ENCODE measurements at regions not wholly inside any gene's neighbourhood (a gene's known extent, or its start where the extent isn't known, plus 50 kb on each side); places are given as distances from the start of the nearest gene placed in this dataset.

- Histone ChIP-seq H3K4me1 (no peaks in the 10 kb centered on the region), H3K36me3 (no peaks in the 10 kb centered on the region), H3K27ac (no peak overlapping the region), H3K4me3 (no peak overlapping the region), H3K27me3 (no peaks in the 10 kb centered on the region), H3K9me3 (no peaks in the 10 kb centered on the region)
- intact Hi-C loops (cut with DNase I; ENCODE audit: low total_unique reads) (no loop called here), in situ Hi-C loops (cut with MboI; ENCODE audit: low sequenced_read_pairs in 4 of 4) (no loop called here)
- DNase-seq, result no peak
- TF ChIP-seq POLR2A (IDR thresholded peaks at IDR 0.05), result no peak
- TF ChIP-seq, protein P1, sequence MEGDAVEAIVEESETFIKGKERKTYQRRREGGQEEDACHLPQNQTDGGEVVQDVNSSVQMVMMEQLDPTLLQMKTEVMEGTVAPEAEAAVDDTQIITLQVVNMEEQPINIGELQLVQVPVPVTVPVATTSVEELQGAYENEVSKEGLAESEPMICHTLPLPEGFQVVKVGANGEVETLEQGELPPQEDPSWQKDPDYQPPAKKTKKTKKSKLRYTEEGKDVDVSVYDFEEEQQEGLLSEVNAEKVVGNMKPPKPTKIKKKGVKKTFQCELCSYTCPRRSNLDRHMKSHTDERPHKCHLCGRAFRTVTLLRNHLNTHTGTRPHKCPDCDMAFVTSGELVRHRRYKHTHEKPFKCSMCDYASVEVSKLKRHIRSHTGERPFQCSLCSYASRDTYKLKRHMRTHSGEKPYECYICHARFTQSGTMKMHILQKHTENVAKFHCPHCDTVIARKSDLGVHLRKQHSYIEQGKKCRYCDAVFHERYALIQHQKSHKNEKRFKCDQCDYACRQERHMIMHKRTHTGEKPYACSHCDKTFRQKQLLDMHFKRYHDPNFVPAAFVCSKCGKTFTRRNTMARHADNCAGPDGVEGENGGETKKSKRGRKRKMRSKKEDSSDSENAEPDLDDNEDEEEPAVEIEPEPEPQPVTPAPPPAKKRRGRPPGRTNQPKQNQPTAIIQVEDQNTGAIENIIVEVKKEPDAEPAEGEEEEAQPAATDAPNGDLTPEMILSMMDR (IDR thresholded peaks at IDR 0.05 in 4 of 5, conservative IDR thresholded peaks at IDR 0.05 in 1 of 5), result no peak
- ATAC-seq, result no peak
Observed at GRCh38 chr4:14025891-14026290, 398.4 kb upstream of the BOD1L1 start.

DNA sequence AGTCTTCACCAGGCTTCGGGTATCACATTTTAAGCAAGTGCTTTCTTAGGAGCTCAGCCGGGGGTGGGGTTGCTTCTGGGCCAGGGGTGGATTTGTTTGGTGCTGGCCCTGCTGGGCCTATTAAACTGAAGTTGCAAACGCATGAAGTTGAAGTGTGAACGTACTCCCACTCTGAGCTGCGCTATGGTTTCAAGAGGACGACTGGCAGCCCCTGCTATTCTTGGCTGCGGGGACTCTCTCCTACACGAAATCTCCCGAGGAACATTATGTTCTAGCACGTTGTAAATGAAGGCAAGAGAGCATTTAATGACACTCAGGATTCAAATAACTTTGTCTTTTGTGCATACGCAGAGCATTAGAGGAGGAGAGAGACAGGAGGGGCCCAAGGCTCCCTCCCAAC lies 401.3 kb upstream of the BOD1L1 start:
- intact Hi-C loops (cut with DNase I; ENCODE audit: low total_unique reads) (no loop called here), in situ Hi-C loops (cut with MboI; ENCODE audit: low sequenced_read_pairs in 4 of 4) (no loop called here)
- ATAC-seq (no peak), DNase-seq (no peak)
- H3K4me3 ChIP-seq, result no peak overlapping the region
- no peaks in the 10 kb centered on the region for H3K36me3 ChIP-seq
- H3K27me3 ChIP-seq, result no peaks in the 10 kb centered on the region
- no peak overlapping the region for H3K27ac ChIP-seq
- TF ChIP-seq, protein P1 (IDR thresholded peaks at IDR 0.05 in 4 of 5, conservative IDR thresholded peaks at IDR 0.05 in 1 of 5), result no peak
- no peak for TF ChIP-seq POLR2A (IDR thresholded peaks at IDR 0.05)
- no peaks in the 10 kb centered on the region for H3K4me1 ChIP-seq
- H3K9me3 ChIP-seq, result no peaks in the 10 kb centered on the region

DNA sequence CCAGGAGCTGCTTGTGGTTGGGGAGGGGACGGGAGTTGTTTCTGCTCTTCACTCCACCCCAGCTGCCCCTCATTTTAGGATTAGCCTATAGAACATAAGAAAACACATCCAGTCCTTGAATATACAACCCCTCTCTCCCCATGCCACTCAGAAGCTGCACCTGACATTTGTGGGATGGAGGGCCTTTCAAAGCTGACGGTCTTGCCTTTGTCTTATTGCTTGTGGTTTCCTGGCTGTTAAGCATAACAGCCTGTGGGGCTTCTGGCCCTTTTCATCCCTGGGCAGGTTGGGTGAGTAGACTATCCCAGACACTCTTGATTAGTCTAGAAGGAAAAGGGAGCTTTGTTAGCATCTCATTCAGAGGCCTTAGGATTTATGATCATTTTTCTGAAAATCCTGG lies 407.6 kb upstream of the BOD1L1 start:
- DNase-seq, result no peak
- Histone ChIP-seq H3K4me3 (no peak overlapping the region), H3K9me3 (no peaks in the 10 kb centered on the region), H3K27me3 (no peaks in the 10 kb centered on the region), H3K4me1 (no peaks in the 10 kb centered on the region), H3K27ac (no peak overlapping the region), H3K36me3 (no peaks in the 10 kb centered on the region)
- in situ Hi-C loops (cut with MboI; ENCODE audit: low sequenced_read_pairs in 4 of 4), result no loop called here
- ATAC-seq, result no peak
- no peak for TF ChIP-seq POLR2A (IDR thresholded peaks at IDR 0.05)
- TF ChIP-seq, protein P1 (IDR thresholded peaks at IDR 0.05 in 4 of 5, conservative IDR thresholded peaks at IDR 0.05 in 1 of 5), result no peak
- intact Hi-C loops (cut with DNase I; ENCODE audit: low total_unique reads), result no loop called here

DNA sequence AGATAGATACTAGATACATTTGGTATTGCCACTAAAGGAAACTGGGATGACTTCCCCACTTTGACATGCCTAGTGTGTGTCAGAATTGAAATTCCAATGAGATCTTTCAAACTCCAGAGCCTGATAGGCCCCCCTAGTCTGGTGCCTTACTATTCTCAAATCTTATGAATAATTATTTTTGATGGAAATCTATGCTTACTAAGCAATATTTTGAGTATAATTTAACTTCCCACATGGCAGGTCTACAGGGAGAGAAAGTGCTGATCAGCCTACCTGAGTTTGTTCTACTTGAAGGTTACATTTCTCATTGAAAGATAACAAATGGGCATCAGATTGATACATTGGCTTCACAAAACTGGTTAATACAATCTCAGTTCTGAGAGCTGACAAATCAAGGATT lies 415.7 kb upstream of the BOD1L1 start:
- Histone ChIP-seq H3K4me3 (no peak overlapping the region), H3K27ac (no peak overlapping the region), H3K27me3 (no peaks in the 10 kb centered on the region), H3K4me1 (no peaks in the 10 kb centered on the region), H3K9me3 (no peaks in the 10 kb centered on the region), H3K36me3 (no peaks in the 10 kb centered on the region)
- TF ChIP-seq POLR2A (IDR thresholded peaks at IDR 0.05), result no peak
- TF ChIP-seq, protein P1 (IDR thresholded peaks at IDR 0.05 in 4 of 5, conservative IDR thresholded peaks at IDR 0.05 in 1 of 5), result no peak
- DNase-seq (no peak), ATAC-seq (no peak)
- intact Hi-C loops (cut with DNase I; ENCODE audit: low total_unique reads), result no loop called here
- in situ Hi-C loops (cut with MboI; ENCODE audit: low sequenced_read_pairs in 4 of 4), result no loop called here

GRCh38 chr4:14046642-14047041 lies 419.1 kb upstream of the BOD1L1 start:
- ATAC-seq (no peak), DNase-seq (no peak)
- H3K4me1 ChIP-seq, result no peaks in the 10 kb centered on the region
- in situ Hi-C loops (cut with MboI; ENCODE audit: low sequenced_read_pairs in 4 of 4) (no loop called here), intact Hi-C loops (cut with DNase I; ENCODE audit: low total_unique reads) (no loop called here)
- no peaks in the 10 kb centered on the region for H3K36me3 ChIP-seq
- H3K9me3 ChIP-seq, result no peaks in the 10 kb centered on the region
- TF ChIP-seq, protein P1 (IDR thresholded peaks at IDR 0.05 in 4 of 5, conservative IDR thresholded peaks at IDR 0.05 in 1 of 5), result no peak
- no peak for TF ChIP-seq POLR2A (IDR thresholded peaks at IDR 0.05)
- H3K27me3 ChIP-seq, result no peaks in the 10 kb centered on the region
- H3K27ac ChIP-seq, result no peak overlapping the region
- H3K4me3 ChIP-seq, result no peak overlapping the region

Data from gastrocnemius medialis (tissue), 4 donors.